H9 (cell line): ENCODE measurements at regions not wholly inside any gene's neighbourhood (a gene's known extent, or its start where the extent isn't known, plus 50 kb on each side); places are given as distances from the start of the nearest gene placed in this dataset.

Experiments used
- DNase-seq: peaks from one replicate; pipeline ENCODE4 v3.0.0-alpha.2; 2017
- H2AFZ ChIP-seq: one replicate; pipeline ENCODE4 v1.6.1; 2013; ENCODE audit warnings: mild to moderate bottlenecking, low read length, control low read depth, moderate library complexity
- H2AK5ac ChIP-seq: 2 replicates; pipeline ENCODE4 v1.6.1; 2013; ENCODE audit warnings: low read length, control low read depth, mixed read lengths; ENCODE audit not compliant: insufficient read length
- H2BK120ac ChIP-seq: one replicate; pipeline ENCODE4 v1.6.1; 2013; ENCODE audit warnings: low read depth, mild to moderate bottlenecking, low read length, control low read depth, inconsistent platforms; ENCODE audit not compliant: poor library complexity, severe bottlenecking
- H2BK12ac ChIP-seq: 2 replicates; pipeline ENCODE4 v1.6.1; 2013; ENCODE audit warnings: low read length, control low read depth, mixed read lengths, low read depth; ENCODE audit not compliant: insufficient read length
- H2BK15ac ChIP-seq: 2 replicates; pipeline ENCODE4 v1.6.1; 2013; ENCODE audit warnings: low read depth, low read length, control low read depth
- H2BK20ac ChIP-seq: one replicate; pipeline ENCODE4 v1.6.1; 2013; ENCODE audit warnings: low read depth, mild to moderate bottlenecking, low read length, control low read depth, inconsistent platforms; ENCODE audit not compliant: poor library complexity, severe bottlenecking
- H2BK5ac ChIP-seq: 2 replicates; pipeline ENCODE4 v1.6.1; 2013; ENCODE audit warnings: low read length, control low read depth, mixed read lengths; ENCODE audit not compliant: insufficient read length
- H3K14ac ChIP-seq: 2 replicates; pipeline ENCODE4 v1.6.1; 2013; ENCODE audit warnings: low read length, control low read depth; ENCODE audit not compliant: insufficient read depth
- H3K18ac ChIP-seq: 2 replicates; pipeline ENCODE4 v1.6.1; 2013; ENCODE audit warnings: low read depth, mild to moderate bottlenecking, mixed read lengths, low read length, control low read depth; ENCODE audit not compliant: insufficient read length
- H3K23ac ChIP-seq: 2 replicates; pipeline ENCODE4 v1.6.1; 2013; ENCODE audit warnings: low read length, control low read depth, mixed read lengths, low read depth; ENCODE audit not compliant: insufficient read length
- H3K23me2 ChIP-seq: 2 replicates; pipeline ENCODE4 v1.6.1; 2013; ENCODE audit warnings: low read depth, mild to moderate bottlenecking, mixed read lengths, low read length, control low read depth; ENCODE audit not compliant: insufficient read length, poor library complexity, severe bottlenecking
- H3K27ac ChIP-seq: 2 replicates; pipeline ENCODE4 v1.5.1; 2013; ENCODE audit warnings: low read length, control low read depth, mixed read lengths, low read depth; ENCODE audit not compliant: insufficient read length
- H3K27me3 ChIP-seq: 2 replicates; pipeline ENCODE4 v1.6.1; 2013; ENCODE audit warnings: low read length, control low read depth, inconsistent platforms; ENCODE audit not compliant: insufficient read depth
- H3K4ac ChIP-seq: 2 replicates; pipeline ENCODE4 v1.6.1; 2013; ENCODE audit warnings: low read depth, mild to moderate bottlenecking, control low read depth, inconsistent platforms, low read length, moderate library complexity
- H3K4me1 ChIP-seq: 2 replicates; pipeline ENCODE4 v1.6.1; 2013; ENCODE audit warnings: low read length, control low read depth, inconsistent platforms; ENCODE audit not compliant: insufficient read depth
- H3K4me2 ChIP-seq: 2 replicates; pipeline ENCODE4 v1.6.1; 2013; ENCODE audit warnings: low read length, control low read depth, mixed read lengths; ENCODE audit not compliant: insufficient read length, insufficient read depth
- H3K56ac ChIP-seq: 2 replicates; pipeline ENCODE4 v1.6.1; 2013; ENCODE audit warnings: low read depth, mild to moderate bottlenecking, mixed read lengths, low read length, control low read depth; ENCODE audit not compliant: insufficient read length
- H3K79me1 ChIP-seq: 2 replicates; pipeline ENCODE4 v1.6.1; 2013; ENCODE audit warnings: low read depth, mild to moderate bottlenecking, moderate library complexity, low read length, control low read depth, inconsistent platforms; ENCODE audit not compliant: insufficient read depth, poor library complexity, severe bottlenecking
- H3K79me2 ChIP-seq: 2 replicates; pipeline ENCODE4 v1.6.1; 2013; ENCODE audit warnings: low read length, control low read depth, inconsistent platforms; ENCODE audit not compliant: insufficient read depth
- H3K9ac ChIP-seq: 2 replicates; pipeline ENCODE4 v1.6.1; 2013; ENCODE audit warnings: low read length, control low read depth, mixed read lengths; ENCODE audit not compliant: insufficient read length; ENCODE audit errors: extremely low read depth
- H3K9me3 ChIP-seq: one replicate; pipeline ENCODE4 v1.6.1; 2013; ENCODE audit warnings: low read depth, low read length, inconsistent platforms; ENCODE audit not compliant: control insufficient read depth
- H3T11ph ChIP-seq: one replicate; pipeline ENCODE4 v1.6.1; 2013; ENCODE audit warnings: mild to moderate bottlenecking, low read length, control low read depth, inconsistent platforms
- H4K20me1 ChIP-seq: one replicate; pipeline ENCODE4 v1.6.1; 2013; ENCODE audit not compliant: control insufficient read depth, insufficient read length, insufficient read depth
- H4K5ac ChIP-seq: 2 replicates; pipeline ENCODE4 v1.6.1; 2013; ENCODE audit warnings: low read depth, mild to moderate bottlenecking, mixed read lengths, low read length, control low read depth; ENCODE audit not compliant: insufficient read length
- H4K8ac ChIP-seq: replicated peaks from 2 replicates; pipeline ENCODE4 v1.6.1; 2013; ENCODE audit warnings: low read length, control low read depth, mixed read lengths, low read depth; ENCODE audit not compliant: insufficient read length
- H4K91ac ChIP-seq: 2 replicates; pipeline ENCODE4 v1.6.1; 2013; ENCODE audit warnings: low read depth, mild to moderate bottlenecking, moderate library complexity, mixed read lengths, low read length, control low read depth; ENCODE audit not compliant: insufficient read length
- H3K27ac Mint-ChIP-seq, 3 experiments: 2 replicates in 2 of 3; 3 replicates in 1 of 3; pipeline ENCODE4 v1.8.0; 2020 to 2021; ENCODE audit warnings: mixed read lengths in 3 of 3, mild to moderate bottlenecking in 1 of 3, moderate library complexity in 1 of 3
- H3K27me3 Mint-ChIP-seq: 2 replicates; pipeline ENCODE4 v1.8.0; 2021; ENCODE audit warnings: low read depth, mild to moderate bottlenecking, moderate library complexity, mixed read lengths
- H3K36me3 Mint-ChIP-seq, 3 experiments: 2 replicates in 2 of 3; 3 replicates in 1 of 3; pipeline ENCODE4 v1.8.0; 2020 to 2021; ENCODE audit warnings: low read depth in 3 of 3, mixed read lengths in 3 of 3; ENCODE audit not compliant: insufficient read depth in 1 of 3
- H3K4me1 Mint-ChIP-seq, 2 experiments: 2 replicates each; pipeline ENCODE4 v1.8.0; 2020; ENCODE audit warnings: mixed read lengths in 2 of 2
- H3K4me3 Mint-ChIP-seq, 2 experiments: 2 replicates in 1 of 2; 3 replicates in 1 of 2; pipeline ENCODE4 v1.8.0; 2020 to 2021; ENCODE audit warnings: mild to moderate bottlenecking in 2 of 2, mixed read lengths in 2 of 2, moderate library complexity in 1 of 2
- H3K9me3 Mint-ChIP-seq, 2 experiments: 2 replicates in 1 of 2; 3 replicates in 1 of 2; pipeline ENCODE4 v1.8.0; 2020; ENCODE audit warnings: mild to moderate bottlenecking in 2 of 2, mixed read lengths in 2 of 2, moderate library complexity in 1 of 2
- WGBS: extraction: QIAGEN DNeasy Blood & Tissue Kit; methylation state at CpG from one replicate; pipeline ENCODE4 v1.1.7; 2013; ENCODE audit warnings: missing lambda C conversion rate, low lambda C conversion rate, mixed read lengths; ENCODE audit not compliant: insufficient read length; ENCODE audit errors: extremely low coverage; 5-methylcytosine and 5-hydroxymethylcytosine counted together
- TF ChIP-seq, protein P1 (sequence below): fragments of 200-600 bp; sonication (generic); conservative IDR thresholded peaks from 3 replicates; pipeline ENCODE4 v1.8.0; 2021; ENCODE audit warnings: antibody characterized with exemption, mild to moderate bottlenecking

DNA sequence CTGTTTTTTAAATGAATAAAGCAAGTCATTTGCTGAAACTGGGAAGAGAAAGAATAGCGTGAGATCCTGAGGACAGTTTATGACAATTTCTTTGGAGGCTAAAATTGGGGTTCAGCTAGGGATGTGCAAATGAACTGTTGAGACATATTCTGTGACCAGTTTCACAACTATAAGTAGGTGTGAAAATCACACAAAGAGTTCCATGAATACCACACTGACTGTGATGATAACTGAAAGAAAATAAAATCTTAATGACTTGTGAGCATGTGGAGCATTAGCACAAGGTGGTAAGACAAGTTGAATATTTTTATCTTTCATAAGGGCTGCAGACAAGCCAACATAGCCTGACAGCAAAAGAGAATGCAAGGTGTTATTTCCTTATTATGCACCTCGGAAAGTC, 61.1 kb upstream of the PDGFD start:
- Histone ChIP-seq H3K23ac (no peak overlapping the region), H2BK120ac (no peak overlapping the region), H4K8ac (no peak overlapping the region), H3K4ac (no peak overlapping the region), H4K91ac (no peak overlapping the region), H3K23me2 (no peaks in the 10 kb centered on the region), H3K9me3 (no peaks in the 10 kb centered on the region), H2AK5ac (no peak overlapping the region), H3K14ac (no peak overlapping the region), H2BK12ac (no peak overlapping the region), H3K4me1 (no peaks in the 10 kb centered on the region), H3K79me2 (no peaks in the 10 kb centered on the region), H3K18ac (no peak overlapping the region), H3K79me1 (no peaks in the 10 kb centered on the region), H3T11ph (no peak overlapping the region), H2BK20ac (no peak overlapping the region), H2AFZ (no peak overlapping the region), H2BK5ac (no peak overlapping the region), H4K20me1 (no peaks in the 10 kb centered on the region), H3K4me2 (no peak overlapping the region), H3K27me3 (no peaks in the 10 kb centered on the region), H3K27ac (no peak overlapping the region), H4K5ac (no peak overlapping the region), H2BK15ac (no peak overlapping the region), H3K9ac (no peak overlapping the region), H3K56ac (no peak overlapping the region)
- H3K9me3 Mint-ChIP-seq: peaks cover 0 to 3% of the 10 kb centered on the region in 2 experiments; a peak in 2 of 5 replicates
- no CpG with 5 or more reads among the region's 2 CpGs for whole genome bisulfite sequencing
- TF ChIP-seq, protein P1, sequence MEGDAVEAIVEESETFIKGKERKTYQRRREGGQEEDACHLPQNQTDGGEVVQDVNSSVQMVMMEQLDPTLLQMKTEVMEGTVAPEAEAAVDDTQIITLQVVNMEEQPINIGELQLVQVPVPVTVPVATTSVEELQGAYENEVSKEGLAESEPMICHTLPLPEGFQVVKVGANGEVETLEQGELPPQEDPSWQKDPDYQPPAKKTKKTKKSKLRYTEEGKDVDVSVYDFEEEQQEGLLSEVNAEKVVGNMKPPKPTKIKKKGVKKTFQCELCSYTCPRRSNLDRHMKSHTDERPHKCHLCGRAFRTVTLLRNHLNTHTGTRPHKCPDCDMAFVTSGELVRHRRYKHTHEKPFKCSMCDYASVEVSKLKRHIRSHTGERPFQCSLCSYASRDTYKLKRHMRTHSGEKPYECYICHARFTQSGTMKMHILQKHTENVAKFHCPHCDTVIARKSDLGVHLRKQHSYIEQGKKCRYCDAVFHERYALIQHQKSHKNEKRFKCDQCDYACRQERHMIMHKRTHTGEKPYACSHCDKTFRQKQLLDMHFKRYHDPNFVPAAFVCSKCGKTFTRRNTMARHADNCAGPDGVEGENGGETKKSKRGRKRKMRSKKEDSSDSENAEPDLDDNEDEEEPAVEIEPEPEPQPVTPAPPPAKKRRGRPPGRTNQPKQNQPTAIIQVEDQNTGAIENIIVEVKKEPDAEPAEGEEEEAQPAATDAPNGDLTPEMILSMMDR: no peak
- H3K27ac Mint-ChIP-seq: no peak overlapping the region
- no peaks in the 10 kb centered on the region for H3K4me1 Mint-ChIP-seq
- no peak for DNase-seq
- no peak overlapping the region for H3K4me3 Mint-ChIP-seq
- H3K36me3 Mint-ChIP-seq: no peaks in the 10 kb centered on the region; a peak in 1 of 7 replicates
- no peaks in the 10 kb centered on the region for H3K27me3 Mint-ChIP-seq
